ENCODE measurements at regions not wholly inside any gene's neighbourhood (a gene's known extent, or its start where the extent isn't known, plus 50 kb on each side); places are given as distances from the start of the nearest gene placed in this dataset.

DNA sequence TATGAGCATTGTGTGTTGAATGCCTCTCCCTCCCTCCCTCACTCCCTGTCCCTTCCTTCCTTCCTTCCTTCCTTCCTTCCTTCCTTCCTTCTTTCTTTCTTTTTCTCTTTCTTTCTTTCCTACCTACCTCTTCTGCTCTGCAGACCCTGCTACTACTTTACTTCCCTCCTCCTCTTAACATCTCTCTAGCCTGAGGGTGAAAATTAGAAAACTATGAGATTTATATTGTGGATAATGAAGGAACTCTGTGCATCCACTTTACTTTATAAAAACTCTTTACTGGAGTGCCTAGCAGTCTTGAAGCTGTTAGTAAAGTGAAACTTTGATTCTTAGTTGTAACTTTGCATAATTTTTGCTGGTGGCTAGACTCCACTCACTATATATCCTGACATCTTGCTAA is 572.2 kb downstream of the RWDD3 start:
- no peaks in the 10 kb centered on the region for H3K9me3 ChIP-seq
- no peaks in the 10 kb centered on the region for H3K4me1 ChIP-seq (ENCODE audit: low read depth)
- H3K36me3 ChIP-seq (ENCODE audit: low read depth), result no peaks in the 10 kb centered on the region
- no peak for DNase-seq
- H3K4me3 ChIP-seq, result no peak overlapping the region
- intact Hi-C loops (cut with DNase I, micrococcal nuclease), result no loop called here
- TF ChIP-seq, protein P1, sequence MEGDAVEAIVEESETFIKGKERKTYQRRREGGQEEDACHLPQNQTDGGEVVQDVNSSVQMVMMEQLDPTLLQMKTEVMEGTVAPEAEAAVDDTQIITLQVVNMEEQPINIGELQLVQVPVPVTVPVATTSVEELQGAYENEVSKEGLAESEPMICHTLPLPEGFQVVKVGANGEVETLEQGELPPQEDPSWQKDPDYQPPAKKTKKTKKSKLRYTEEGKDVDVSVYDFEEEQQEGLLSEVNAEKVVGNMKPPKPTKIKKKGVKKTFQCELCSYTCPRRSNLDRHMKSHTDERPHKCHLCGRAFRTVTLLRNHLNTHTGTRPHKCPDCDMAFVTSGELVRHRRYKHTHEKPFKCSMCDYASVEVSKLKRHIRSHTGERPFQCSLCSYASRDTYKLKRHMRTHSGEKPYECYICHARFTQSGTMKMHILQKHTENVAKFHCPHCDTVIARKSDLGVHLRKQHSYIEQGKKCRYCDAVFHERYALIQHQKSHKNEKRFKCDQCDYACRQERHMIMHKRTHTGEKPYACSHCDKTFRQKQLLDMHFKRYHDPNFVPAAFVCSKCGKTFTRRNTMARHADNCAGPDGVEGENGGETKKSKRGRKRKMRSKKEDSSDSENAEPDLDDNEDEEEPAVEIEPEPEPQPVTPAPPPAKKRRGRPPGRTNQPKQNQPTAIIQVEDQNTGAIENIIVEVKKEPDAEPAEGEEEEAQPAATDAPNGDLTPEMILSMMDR (IDR thresholded peaks at IDR 0.05), result no peak
- ATAC-seq, result no peak

DNA sequence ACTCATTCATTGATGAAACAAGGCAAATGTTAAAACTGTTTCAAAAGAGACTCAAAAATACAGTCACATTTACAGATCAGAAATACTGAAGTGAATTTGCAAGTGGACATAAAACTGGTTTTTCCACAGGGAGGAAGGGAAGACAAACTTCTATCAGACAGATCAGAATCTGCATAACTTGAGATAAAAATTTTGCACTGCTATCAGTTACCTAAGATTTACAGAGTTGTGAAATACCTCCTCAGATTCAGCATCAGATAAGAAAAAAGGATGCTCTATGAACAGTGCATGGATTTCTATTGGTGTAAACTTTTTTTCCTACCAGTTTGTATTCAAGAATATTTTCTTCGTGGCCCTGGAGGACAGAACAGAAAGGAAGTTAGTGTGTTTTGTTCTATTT is 575.4 kb downstream of the RWDD3 start:
- intact Hi-C loops (cut with DNase I, micrococcal nuclease), result no loop called here
- TF ChIP-seq, protein P1 (IDR thresholded peaks at IDR 0.05), result no peak
- Histone ChIP-seq H3K4me1 (ENCODE audit: low read depth) (no peaks in the 10 kb centered on the region), H3K36me3 (ENCODE audit: low read depth) (no peaks in the 10 kb centered on the region), H3K9me3 (no peaks in the 10 kb centered on the region), H3K4me3 (no peak overlapping the region)
- DNase-seq (no peak), ATAC-seq (no peak)

DNA sequence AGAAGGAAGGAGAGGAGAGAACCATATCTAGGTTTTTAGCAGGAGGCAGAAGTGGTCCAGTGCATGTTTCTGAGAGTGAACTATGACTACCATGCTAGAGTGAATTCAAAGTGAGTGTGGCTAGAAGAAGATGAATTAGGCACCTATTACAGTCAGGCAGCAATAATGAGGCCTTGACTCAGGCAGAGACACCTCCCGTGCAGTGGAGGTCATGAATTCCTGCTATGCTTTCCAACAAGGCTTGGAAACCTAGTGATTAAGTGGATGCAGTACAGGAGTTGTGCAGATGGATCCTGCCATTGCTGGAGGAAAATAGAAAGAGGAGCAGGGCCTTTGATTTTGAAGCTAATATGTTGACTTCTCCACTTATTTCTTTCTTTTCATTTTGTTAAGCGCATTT is 581.5 kb downstream of the RWDD3 start:
- H3K9me3 ChIP-seq, result no peaks in the 10 kb centered on the region
- intact Hi-C loops (cut with DNase I, micrococcal nuclease), result no loop called here
- DNase-seq (no peak), ATAC-seq (no peak)
- TF ChIP-seq, protein P1 (IDR thresholded peaks at IDR 0.05), result no peak
- H3K4me3 ChIP-seq, result no peak overlapping the region
- H3K4me1 ChIP-seq (ENCODE audit: low read depth), result no peaks in the 10 kb centered on the region
- H3K36me3 ChIP-seq (ENCODE audit: low read depth), result no peaks in the 10 kb centered on the region

DNA sequence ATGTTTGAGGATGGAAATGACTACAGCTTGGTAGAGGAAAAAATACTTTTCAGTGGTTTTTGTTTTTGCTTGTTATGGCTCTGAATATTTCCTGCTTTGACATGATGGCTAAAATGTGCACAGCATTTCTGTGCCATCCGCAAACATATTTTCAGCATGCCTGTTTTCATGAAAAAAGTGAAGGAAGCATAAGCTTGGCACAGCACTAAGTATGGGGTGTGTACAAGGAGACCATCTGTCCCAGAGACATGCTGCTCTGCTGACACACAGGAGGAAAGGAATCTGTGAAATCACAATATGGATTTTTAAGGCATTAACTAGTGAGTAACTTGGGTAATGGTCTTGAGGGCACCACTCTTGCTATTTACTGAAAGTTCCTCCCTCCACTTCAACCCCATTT is 595.5 kb downstream of the RWDD3 start:
- Histone ChIP-seq H3K4me3 (no peak overlapping the region), H3K4me1 (ENCODE audit: low read depth) (no peaks in the 10 kb centered on the region), H3K36me3 (ENCODE audit: low read depth) (no peaks in the 10 kb centered on the region), H3K9me3 (no peaks in the 10 kb centered on the region)
- intact Hi-C loops (cut with DNase I, micrococcal nuclease), result no loop called here
- TF ChIP-seq, protein P1 (IDR thresholded peaks at IDR 0.05), result no peak
- ATAC-seq (no peak), DNase-seq (no peak)

DNA sequence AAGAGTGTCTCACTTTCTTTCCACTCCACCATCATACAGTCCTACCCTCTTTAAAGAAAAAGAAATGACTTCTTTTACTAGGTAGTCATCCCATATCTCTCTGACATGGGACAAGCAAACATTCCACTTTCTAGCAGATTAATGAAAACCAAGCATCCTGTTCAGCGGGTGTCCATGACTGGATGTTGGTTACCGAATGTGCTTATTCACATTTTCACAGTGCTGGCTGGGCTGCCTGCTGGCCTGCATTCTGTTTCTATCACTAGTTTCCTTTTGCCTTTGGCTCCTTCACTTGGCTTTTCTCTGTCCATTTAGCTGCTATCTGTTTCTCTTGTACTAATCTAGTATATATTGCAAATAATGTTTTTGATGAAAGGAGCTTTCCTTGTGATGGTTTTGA is 598.4 kb downstream of the RWDD3 start:
- TF ChIP-seq, protein P1 (IDR thresholded peaks at IDR 0.05), result no peak
- Histone ChIP-seq H3K36me3 (ENCODE audit: low read depth) (no peaks in the 10 kb centered on the region), H3K4me1 (ENCODE audit: low read depth) (no peaks in the 10 kb centered on the region), H3K4me3 (no peak overlapping the region), H3K9me3 (peaks cover 9% of the 10 kb centered on the region)
- intact Hi-C loops (cut with DNase I, micrococcal nuclease), result no loop called here
- ATAC-seq (no peak), DNase-seq (no peak)

DNA sequence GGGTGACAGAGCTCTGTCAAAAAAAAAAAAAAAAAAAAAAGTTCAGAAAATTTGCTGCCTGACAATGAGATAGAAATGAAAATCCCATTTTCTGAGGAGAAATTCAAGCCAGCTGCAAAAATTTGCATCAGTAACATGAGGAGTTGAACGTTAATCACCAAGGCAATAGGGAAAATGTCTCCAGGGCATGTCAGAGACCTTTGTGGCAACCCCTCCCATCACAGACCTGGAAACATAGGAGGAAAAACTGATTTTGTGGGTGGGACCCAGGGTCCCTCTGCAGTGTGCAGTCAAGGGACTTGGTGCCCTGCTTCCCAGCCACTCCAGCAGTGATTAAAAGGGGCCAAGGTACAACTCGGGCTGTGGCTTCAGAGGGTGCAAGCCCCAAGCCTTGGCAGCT is 615.4 kb downstream of the RWDD3 start:
- ATAC-seq (no peak), DNase-seq (no peak)
- no peaks in the 10 kb centered on the region for H3K4me1 ChIP-seq (ENCODE audit: low read depth)
- intact Hi-C loops (cut with DNase I, micrococcal nuclease), result no loop called here
- H3K4me3 ChIP-seq, result no peak overlapping the region
- no peaks in the 10 kb centered on the region for H3K36me3 ChIP-seq (ENCODE audit: low read depth)
- peaks cover 4% of the 10 kb centered on the region for H3K9me3 ChIP-seq
- TF ChIP-seq, protein P1 (IDR thresholded peaks at IDR 0.05), result no peak

Measured in mucosa of descending colon (tissue), 3 donors.